ENCODE measurements at regions not wholly inside any gene's neighbourhood (a gene's known extent, or its start where the extent isn't known, plus 50 kb on each side); places are given as distances from the start of the nearest gene placed in this dataset.

- DNase-seq, result no peak
- H3K9me3 ChIP-seq, result no peaks in the 10 kb centered on the region
- no peak for TF ChIP-seq CTCF (IDR thresholded peaks at IDR 0.05)
- no peak for TF ChIP-seq EP300 (IDR thresholded peaks at IDR 0.05)
- TF ChIP-seq POLR2A (IDR thresholded peaks at IDR 0.05), result no peak
- TF ChIP-seq POLR2AphosphoS5 (IDR thresholded peaks at IDR 0.05), result no peak
- intact Hi-C loops (cut with DNase I), result no loop called here
- no peak overlapping the region for H3K4me3 ChIP-seq
- no peaks in the 10 kb centered on the region for H3K4me1 ChIP-seq
- no peaks in the 10 kb centered on the region for H3K36me3 ChIP-seq
- H3K27me3 ChIP-seq, result no peaks in the 10 kb centered on the region
- 51 to 84% methylated on average over 6 of the region's 6 CpGs for WGBS, 2 donors
- H3K27ac ChIP-seq, result no peak overlapping the region
Observed at GRCh38 chr9:84484172-84484571, 143.6 kb upstream of the SLC28A3 start.

DNA sequence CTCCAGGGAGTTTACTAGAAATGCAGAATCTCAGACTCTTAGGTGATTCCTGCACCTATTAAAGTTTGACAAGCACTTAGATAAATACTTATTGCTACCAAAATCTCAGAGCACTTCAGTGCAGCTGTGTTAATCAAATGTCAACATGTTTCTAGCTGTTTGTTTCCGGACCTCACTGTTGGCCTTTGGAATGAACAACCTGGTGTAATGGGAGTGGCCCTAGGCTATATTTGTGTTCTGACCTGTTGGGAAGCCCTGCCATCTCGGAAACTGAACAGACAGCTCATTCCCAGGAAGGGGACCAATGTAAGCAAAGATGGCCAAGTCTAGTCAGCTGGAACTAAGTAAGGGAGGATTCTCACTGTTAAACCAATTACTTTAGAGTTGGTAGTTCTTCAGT is 145.0 kb upstream of the SLC28A3 start:
- Histone ChIP-seq H3K27ac (no peak overlapping the region), H3K36me3 (no peaks in the 10 kb centered on the region), H3K9me3 (no peaks in the 10 kb centered on the region), H3K27me3 (no peaks in the 10 kb centered on the region), H3K4me3 (no peak overlapping the region), H3K4me1 (no peaks in the 10 kb centered on the region)
- no peak for DNase-seq
- intact Hi-C loops (cut with DNase I), result no loop called here
- WGBS, 2 donors, result 16 to 60% methylated on average over 2 of the region's 2 CpGs
- TF ChIP-seq POLR2A (IDR thresholded peaks at IDR 0.05) (no peak), CTCF (IDR thresholded peaks at IDR 0.05) (no peak), EP300 (IDR thresholded peaks at IDR 0.05) (no peak), POLR2AphosphoS5 (IDR thresholded peaks at IDR 0.05) (no peak)

GRCh38 chr9:84486663-84487062 is 146.1 kb upstream of the SLC28A3 start:
- WGBS, 2 donors, result 78 to 84% methylated on average over 1 of the region's 1 CpG
- no peaks in the 10 kb centered on the region for H3K36me3 ChIP-seq
- H3K4me3 ChIP-seq, result no peak overlapping the region
- no peaks in the 10 kb centered on the region for H3K4me1 ChIP-seq
- no peak for TF ChIP-seq POLR2AphosphoS5 (IDR thresholded peaks at IDR 0.05)
- no peak for TF ChIP-seq CTCF (IDR thresholded peaks at IDR 0.05)
- TF ChIP-seq EP300 (IDR thresholded peaks at IDR 0.05), result no peak
- no peak for TF ChIP-seq POLR2A (IDR thresholded peaks at IDR 0.05)
- DNase-seq, result no peak
- H3K27ac ChIP-seq, result no peak overlapping the region
- intact Hi-C loops (cut with DNase I), result no loop called here
- no peaks in the 10 kb centered on the region for H3K27me3 ChIP-seq
- H3K9me3 ChIP-seq, result no peaks in the 10 kb centered on the region

DNA sequence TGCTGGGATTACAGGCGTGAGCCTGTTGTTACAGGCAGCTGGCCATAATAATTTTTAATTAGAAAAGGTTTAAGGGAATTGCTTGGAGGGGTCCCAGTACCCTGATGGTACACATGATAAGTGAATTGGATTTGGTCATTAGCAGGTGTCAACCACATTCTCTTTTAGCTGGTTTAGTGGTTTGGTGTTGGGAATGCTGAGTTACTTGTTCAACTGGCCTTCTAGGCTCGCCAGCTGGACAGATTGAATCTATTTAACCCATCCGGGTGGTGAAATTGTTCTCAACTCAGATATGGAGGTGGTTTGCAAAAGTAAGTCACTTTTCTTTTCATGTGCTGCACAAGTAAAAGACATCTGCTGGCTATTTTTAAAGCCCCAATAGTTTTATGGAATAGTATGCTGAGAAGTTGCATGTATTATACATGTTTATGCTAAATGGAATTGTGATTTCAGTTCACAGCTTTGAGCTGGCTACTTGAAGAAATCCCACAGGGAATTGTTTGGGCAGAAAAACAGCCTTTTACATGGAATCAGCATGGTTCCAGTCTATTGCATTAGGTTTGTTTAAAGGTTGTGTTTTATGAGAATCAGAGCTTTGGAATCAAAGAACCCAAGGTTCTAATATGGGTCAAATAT is 149.8 kb upstream of the SLC28A3 start:
- 70 to 77% methylated on average over 3 of the region's 3 CpGs for WGBS, 2 donors
- intact Hi-C loops (cut with DNase I), result no loop called here
- TF ChIP-seq POLR2A (IDR thresholded peaks at IDR 0.05) (no peak), EP300 (IDR thresholded peaks at IDR 0.05) (no peak), POLR2AphosphoS5 (IDR thresholded peaks at IDR 0.05) (no peak), CTCF (IDR thresholded peaks at IDR 0.05) (no peak)

DNA sequence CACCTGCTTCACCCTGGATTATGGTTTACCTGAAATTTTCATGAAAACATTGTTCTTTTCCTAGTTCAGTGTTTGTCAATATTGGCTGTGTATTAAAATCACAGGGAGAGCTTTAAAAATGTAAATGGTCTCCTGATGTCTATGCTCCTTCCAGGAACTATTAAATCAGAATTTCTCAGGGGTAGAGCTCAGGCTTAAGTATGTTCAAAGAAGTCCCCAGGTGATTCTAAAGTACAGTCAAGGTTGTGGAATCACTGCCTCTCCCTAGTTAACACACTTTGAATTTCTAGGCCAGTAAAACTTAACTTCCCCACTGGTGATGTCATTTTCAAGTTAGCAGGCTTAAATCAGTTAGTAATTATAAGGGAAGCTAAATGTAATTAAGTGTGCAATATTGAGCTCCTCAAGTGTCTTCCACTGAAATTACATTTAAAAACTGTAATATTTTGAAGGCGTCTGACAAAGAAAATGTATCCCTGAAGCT is 150.3 kb upstream of the SLC28A3 start:
- no peaks in the 10 kb centered on the region for H3K4me1 ChIP-seq
- no peaks in the 10 kb centered on the region for H3K9me3 ChIP-seq
- H3K36me3 ChIP-seq, result no peaks in the 10 kb centered on the region
- TF ChIP-seq EP300 (IDR thresholded peaks at IDR 0.05) (no peak), CTCF (IDR thresholded peaks at IDR 0.05) (no peak), POLR2AphosphoS5 (IDR thresholded peaks at IDR 0.05) (no peak), POLR2A (IDR thresholded peaks at IDR 0.05) (no peak)
- H3K27ac ChIP-seq, result no peak overlapping the region
- intact Hi-C loops (cut with DNase I), result no loop called here
- no peak for DNase-seq
- no peaks in the 10 kb centered on the region for H3K27me3 ChIP-seq
- H3K4me3 ChIP-seq, result no peak overlapping the region
- 92% methylated on average over 1 of the region's 1 CpG for WGBS, 2 donors

More for the DNA sequence above, 149.8 kb upstream of the SLC28A3 start:
- Histone ChIP-seq H3K4me3 (no peak overlapping the region), H3K27me3 (no peaks in the 10 kb centered on the region), H3K4me1 (no peaks in the 10 kb centered on the region), H3K9me3 (no peaks in the 10 kb centered on the region), H3K36me3 (no peaks in the 10 kb centered on the region), H3K27ac (no peak overlapping the region)
- no peak for DNase-seq

All from sigmoid colon (tissue), 6 donors.